Globus pallidus (tissue), 1 donor: ENCODE measurements at regions not wholly inside any gene's neighbourhood (a gene's known extent, or its start where the extent isn't known, plus 50 kb on each side); places are given as distances from the start of the nearest gene placed in this dataset.

ENCODE experiments used
- DNase-seq: peaks from one replicate; pipeline ENCODE4 v3.0.0-alpha.2; 2015; ENCODE audit warnings: low spot score

DNA sequence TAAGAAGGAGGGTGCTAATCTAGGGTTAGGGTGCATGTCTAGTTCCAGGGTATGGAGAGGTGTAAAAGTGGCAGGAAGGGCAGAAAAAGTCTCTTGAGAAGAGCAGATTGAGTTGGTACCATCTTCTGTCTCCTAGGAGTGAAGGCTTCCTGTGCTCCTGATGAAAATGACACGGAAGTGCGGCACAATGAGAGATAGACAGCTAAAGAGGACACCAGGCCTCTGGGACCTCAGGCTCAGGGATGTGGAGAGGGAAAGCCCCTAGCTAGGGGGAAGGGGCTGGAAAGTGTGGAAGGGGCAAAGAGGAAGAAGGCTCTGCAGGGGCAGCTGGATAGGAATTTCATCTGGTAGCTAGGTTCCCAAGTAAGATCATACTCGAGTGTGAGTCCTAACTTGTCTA lies 498.3 kb upstream of the EEF2KMT start:
- no peak for DNase-seq

GRCh38 chr16:5590416-5590815 lies 492.8 kb upstream of the EEF2KMT start:
- no peak for DNase-seq

- DNase-seq, result no peak
Measured at GRCh38 chr16:5589812-5590373, 492.3 kb upstream of the EEF2KMT start.

- DNase-seq, result no peak
Measured at GRCh38 chr16:5584109-5584508, 486.5 kb upstream of the EEF2KMT start.

- no peak for DNase-seq
Measured at GRCh38 chr16:5582529-5582928, 484.9 kb upstream of the EEF2KMT start.

- no peak for DNase-seq
Measured at GRCh38 chr16:5581908-5582307, 484.3 kb upstream of the EEF2KMT start.

DNA sequence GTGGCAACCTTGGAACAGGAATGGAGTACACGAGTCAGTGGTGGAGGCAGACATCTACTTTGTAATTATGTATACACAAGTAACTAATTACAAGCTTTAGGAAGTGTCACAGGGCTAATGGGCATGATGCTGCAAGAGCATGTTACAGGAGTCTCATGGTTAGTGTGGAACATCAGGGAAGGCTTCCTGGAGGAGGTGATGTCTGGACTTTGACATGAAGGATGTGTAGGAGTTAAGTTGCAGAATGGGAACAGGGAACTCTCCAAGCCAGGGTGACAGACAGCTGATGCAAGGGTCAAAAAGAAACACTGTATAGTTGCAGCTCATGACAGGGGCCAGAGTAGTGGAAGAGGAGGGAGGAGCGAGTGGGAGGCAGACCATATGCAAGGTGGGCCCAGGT lies 483.8 kb upstream of the EEF2KMT start:
- DNase-seq, result no peak

DNA sequence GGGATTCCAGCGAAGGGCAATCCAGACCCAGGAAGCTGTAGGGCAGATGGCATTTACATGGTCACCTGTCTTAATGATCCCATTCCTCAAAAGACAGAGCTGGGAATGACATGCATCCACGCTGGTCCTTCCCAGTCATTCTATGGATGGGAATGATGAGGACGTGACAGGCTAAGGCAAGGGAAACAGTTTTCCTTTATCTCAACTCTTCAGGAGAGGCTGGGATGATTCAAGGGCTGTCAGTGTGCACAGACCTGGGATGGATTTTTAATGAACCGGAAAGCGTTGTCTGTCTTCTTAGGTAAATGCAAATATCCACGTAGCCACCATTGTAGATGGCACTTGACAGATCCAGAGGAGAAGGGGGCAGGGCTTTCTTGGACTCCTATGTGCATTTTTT lies 483.2 kb upstream of the EEF2KMT start:
- DNase-seq, result no peak

DNA sequence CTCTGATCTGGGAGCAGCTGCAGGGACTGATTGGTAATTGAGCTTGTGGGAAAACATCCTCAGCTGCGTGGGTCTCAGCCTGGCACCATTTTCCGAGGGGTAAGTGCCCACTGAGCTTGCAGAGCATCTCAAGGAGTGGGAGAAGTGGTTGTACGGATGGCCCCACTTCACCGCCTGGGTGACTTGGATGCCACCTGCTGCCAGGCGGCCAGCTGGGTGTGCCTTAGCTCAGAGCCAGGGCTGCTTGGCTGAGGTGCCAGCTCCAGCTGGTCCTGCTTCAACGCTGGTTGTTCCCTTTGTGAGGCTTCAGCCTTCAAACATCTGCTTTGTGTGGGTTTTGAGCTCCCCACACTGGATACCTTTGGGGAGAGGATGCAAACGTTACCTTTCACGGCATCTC lies 482.7 kb upstream of the EEF2KMT start:
- no peak for DNase-seq

DNA sequence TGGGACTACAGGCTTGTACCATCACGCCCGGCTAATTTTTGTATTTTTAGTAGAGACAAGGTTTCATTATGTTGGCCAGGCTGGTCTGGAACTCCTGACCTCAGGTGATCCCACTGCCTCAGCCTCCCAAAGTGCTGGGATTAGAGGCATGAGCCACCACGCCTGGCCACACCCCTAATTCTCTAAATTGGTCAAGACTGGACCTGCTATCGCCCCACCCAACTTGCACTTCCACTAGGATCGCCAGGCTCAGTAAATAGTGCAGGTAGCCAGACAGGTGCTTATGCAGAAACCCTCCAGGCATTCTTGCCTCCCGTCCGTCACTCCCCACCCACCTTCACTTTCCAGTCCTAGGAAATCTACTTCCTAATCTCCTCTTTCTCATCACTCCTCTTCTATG lies 481.4 kb upstream of the EEF2KMT start:
- no peak for DNase-seq

- DNase-seq, result no peak
Measured at GRCh38 chr16:5577463-5577862, 479.9 kb upstream of the EEF2KMT start.

GRCh38 chr16:5575646-5576245 lies 478.2 kb upstream of the EEF2KMT start:
- no peak for DNase-seq

GRCh38 chr16:5575121-5575520 lies 477.5 kb upstream of the EEF2KMT start:
- DNase-seq, result no peak

DNA sequence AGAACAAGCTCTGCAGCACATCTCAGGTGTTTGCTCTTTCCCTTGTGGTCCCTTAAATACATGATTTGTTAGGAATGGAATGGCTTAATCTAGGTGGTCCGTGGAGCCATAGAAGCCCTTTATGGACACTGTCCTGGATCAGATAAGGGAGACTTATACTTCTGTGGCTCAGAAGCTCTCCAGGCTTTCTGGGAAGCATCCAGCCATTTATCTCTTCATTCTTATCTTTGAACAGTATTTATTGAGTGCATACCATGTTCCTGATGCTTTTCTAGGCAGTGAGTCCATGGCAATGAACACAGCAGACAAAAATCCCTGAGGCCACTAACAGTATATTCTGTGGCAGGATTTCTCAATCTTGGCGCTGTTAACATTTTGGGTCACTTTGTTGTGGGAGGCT lies 474.5 kb upstream of the EEF2KMT start:
- no peak for DNase-seq

DNA sequence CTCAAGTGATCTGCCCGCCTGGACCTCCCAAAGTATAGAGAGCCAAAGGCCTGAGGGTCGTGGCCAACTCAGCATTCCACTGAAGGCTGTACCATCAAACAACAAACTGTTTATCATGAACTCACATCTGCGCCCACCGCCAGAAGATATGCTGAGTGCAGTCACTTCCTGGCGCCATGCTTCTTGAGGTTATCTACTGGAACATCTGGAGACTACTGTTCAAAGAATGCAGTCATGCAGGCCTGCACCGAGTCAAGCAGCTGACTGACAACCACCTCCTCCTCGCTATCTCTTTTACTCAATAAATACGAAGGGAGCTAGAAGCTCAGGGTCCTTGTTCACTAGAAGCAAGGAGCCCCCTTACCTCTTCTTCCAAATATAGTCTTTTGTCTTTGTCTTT lies 473.9 kb upstream of the EEF2KMT start:
- DNase-seq, result no peak

- DNase-seq, result no peak
Measured at GRCh38 chr16:5561800-5562199, 464.2 kb upstream of the EEF2KMT start.

DNA sequence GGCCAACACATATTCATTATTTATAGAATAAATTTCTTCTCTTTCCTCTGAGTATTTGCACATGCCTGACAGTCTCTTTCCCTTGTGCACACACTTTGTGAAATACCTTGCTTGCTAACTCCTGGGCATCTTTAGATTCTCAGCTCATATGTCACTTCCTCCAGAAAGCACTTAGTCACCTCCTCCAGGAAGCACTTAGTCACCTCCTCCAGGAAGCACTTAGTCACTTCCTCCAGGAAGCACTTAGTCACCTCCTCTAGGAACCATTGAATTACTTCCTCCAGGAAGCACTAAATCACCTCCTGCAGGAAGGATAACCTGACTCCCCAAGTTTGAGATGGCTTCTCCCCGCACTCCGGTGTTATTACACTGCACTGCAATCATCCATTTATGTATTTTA lies 462.5 kb upstream of the EEF2KMT start:
- DNase-seq, result no peak

- no peak for DNase-seq
Measured at GRCh38 chr16:5557966-5558365, 460.4 kb upstream of the EEF2KMT start.

DNA sequence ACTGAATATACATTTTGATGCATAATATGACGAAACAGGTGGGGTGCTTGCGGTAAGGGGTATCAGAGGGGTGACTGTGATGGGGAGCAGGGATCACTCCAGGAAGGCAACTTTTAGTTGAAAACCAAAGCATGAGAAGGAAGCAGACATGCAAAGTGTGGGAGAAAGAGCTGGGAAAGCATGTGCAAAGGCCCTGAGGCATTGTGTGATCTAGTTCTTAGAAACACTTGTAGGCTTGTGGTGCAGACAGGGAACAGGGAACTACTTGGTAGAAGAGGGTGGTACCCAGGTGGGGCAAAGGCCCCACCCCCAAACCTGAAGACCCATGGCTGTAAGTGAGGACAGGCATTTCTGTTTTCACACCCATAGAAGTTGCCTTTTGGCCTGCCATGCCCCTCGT lies 459.9 kb upstream of the EEF2KMT start:
- DNase-seq, result no peak

- no peak for DNase-seq
Measured at GRCh38 chr16:5556158-5556810, 458.7 kb upstream of the EEF2KMT start.

DNA sequence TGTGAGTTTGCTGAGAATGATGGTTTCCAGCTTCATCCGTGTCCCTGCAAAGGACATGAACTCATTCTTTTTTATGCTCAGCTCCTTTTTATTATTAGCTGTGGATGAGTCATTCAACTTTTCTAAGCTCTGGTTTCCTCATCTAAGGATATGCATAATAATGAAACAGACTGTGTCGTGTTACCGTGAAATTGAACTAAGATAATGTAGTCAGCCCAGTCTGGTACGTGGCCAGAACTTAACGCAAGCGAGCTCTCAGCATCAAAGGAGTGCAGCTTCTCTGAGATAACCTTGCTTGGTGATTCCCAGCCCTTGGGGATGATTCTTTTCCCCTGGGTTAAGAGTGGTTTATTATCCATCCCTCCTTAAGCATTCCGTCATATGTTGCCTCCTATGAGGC lies 454.3 kb upstream of the EEF2KMT start:
- no peak for DNase-seq

DNA sequence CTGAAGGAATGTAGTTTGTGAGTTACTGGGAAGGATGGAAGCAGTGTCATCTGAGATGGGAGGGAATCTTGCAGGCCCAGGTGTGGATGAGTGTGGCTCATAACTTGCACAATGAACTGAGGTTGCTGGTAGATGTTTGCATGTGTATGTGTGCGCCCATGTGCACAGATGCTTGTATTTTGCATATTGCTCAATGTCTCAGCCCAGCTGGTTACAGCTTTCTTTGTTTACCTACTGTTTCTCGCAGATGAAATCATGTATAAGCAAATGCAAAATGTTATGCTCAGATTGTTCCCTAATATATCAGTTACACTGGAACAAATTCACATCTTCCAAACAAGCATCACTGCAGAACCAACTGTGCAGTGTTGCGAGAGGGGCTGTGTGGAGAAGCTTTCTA lies 452.2 kb upstream of the EEF2KMT start:
- DNase-seq, result no peak

GRCh38 chr16:5541356-5541755 lies 443.8 kb upstream of the EEF2KMT start:
- no peak for DNase-seq

DNA sequence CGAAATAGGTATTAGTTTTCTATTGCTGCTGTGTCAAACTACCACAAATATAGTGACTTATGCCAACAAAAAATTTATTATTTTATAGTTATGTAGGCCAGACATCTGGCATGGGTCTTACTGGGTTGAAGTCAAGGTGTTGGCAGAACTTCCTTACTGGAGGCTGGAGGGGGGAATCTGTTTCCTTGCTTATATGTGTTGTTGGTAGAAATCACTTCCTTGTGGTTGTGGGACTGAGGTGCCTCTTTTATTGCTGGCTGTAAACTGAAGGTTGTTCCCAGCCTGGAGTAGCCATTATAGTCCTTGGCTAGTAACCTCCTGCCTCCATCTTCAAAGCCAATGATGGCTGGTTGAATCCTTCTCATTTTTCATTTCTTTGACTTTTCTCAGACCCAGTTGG lies 439.8 kb upstream of the EEF2KMT start:
- DNase-seq, result no peak
